ENCODE measurements at regions not wholly inside any gene's neighbourhood (a gene's known extent, or its start where the extent isn't known, plus 50 kb on each side); places are given as distances from the start of the nearest gene placed in this dataset.

DNA sequence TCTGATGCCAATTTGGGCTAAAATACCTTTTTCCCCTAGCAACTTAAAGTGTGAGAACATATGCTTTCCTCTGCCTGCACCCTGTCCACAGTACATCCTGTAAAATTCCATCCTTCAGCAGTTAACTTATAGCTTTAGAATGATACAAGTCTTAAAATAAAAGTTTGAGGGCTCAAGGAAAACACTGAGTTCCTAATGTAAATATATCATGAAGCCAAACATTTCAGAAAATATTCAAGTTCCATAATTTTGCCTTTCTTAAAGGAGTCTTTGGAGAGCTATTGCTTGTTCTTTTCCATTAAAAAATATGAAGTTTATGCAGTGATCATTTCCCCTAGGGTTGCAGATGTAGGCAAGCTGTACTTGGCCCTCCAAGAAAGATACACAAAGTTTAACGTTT is 303.8 kb downstream of the COL12A1 start:
- TF ChIP-seq, protein P1, sequence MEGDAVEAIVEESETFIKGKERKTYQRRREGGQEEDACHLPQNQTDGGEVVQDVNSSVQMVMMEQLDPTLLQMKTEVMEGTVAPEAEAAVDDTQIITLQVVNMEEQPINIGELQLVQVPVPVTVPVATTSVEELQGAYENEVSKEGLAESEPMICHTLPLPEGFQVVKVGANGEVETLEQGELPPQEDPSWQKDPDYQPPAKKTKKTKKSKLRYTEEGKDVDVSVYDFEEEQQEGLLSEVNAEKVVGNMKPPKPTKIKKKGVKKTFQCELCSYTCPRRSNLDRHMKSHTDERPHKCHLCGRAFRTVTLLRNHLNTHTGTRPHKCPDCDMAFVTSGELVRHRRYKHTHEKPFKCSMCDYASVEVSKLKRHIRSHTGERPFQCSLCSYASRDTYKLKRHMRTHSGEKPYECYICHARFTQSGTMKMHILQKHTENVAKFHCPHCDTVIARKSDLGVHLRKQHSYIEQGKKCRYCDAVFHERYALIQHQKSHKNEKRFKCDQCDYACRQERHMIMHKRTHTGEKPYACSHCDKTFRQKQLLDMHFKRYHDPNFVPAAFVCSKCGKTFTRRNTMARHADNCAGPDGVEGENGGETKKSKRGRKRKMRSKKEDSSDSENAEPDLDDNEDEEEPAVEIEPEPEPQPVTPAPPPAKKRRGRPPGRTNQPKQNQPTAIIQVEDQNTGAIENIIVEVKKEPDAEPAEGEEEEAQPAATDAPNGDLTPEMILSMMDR (IDR thresholded peaks at IDR 0.05 in 8 of 11, conservative IDR thresholded peaks at IDR 0.05 in 3 of 11) = no peak
- TF ChIP-seq POLR2A (IDR thresholded peaks at IDR 0.05) = no peak
